Liver (tissue), 7 donors: ENCODE measurements at regions not wholly inside any gene's neighbourhood (a gene's known extent, or its start where the extent isn't known, plus 50 kb on each side); places are given as distances from the start of the nearest gene placed in this dataset.

Experiments used
- DNase-seq: peaks from one replicate; pipeline ENCODE4 v3.0.0-alpha.2; 2017; ENCODE audit warnings: low spot score
- H3K27ac ChIP-seq, 2 donors: one replicate each; pipeline ENCODE4 v1.7.0; 2013; ENCODE audit warnings: inconsistent platforms in 2 of 2, low read length in 2 of 2, control low read depth in 1 of 2, low read depth in 1 of 2, mild to moderate bottlenecking in 1 of 2
- H3K27me3 ChIP-seq, 4 donors: one replicate each; pipeline versions ENCODE4 v1.6.1 to v1.7.0; 2013; ENCODE audit warnings: low read length in 3 of 4, inconsistent platforms in 1 of 4, mild to moderate bottlenecking in 1 of 4, moderate library complexity in 1 of 4; ENCODE audit not compliant: control insufficient read depth in 4 of 4, insufficient read depth in 4 of 4
- H3K36me3 ChIP-seq, 4 donors: one replicate each; pipeline versions ENCODE4 v1.6.1 to v1.7.0; 2013; ENCODE audit warnings: low read length in 3 of 4, mild to moderate bottlenecking in 3 of 4, low read depth in 1 of 4, moderate library complexity in 1 of 4; ENCODE audit not compliant: control insufficient read depth in 4 of 4, insufficient read depth in 3 of 4
- H3K4me1 ChIP-seq, 4 donors: one replicate each; pipeline versions ENCODE4 v1.6.1 to v1.7.0; 2013; ENCODE audit warnings: low read length in 3 of 4, mild to moderate bottlenecking in 3 of 4, moderate library complexity in 1 of 4; ENCODE audit not compliant: control insufficient read depth in 4 of 4, insufficient read depth in 4 of 4
- H3K4me3 ChIP-seq, 3 donors: one replicate each; pipeline versions ENCODE4 v1.6.1 to v1.7.0; 2013; ENCODE audit warnings: low read length in 3 of 3, control low read depth in 1 of 3, low read depth in 1 of 3, mild to moderate bottlenecking in 1 of 3
- H3K9ac ChIP-seq, 2 donors: one replicate each; pipeline ENCODE4 v1.7.0; 2013; ENCODE audit warnings: low read length in 2 of 2, mild to moderate bottlenecking in 2 of 2, moderate library complexity in 2 of 2, control low read depth in 1 of 2, low read depth in 1 of 2
- H3K9me3 ChIP-seq, 4 donors: one replicate each; pipeline versions ENCODE4 v1.6.1 to v1.7.0; 2013; ENCODE audit warnings: low read length in 3 of 4; ENCODE audit not compliant: control insufficient read depth in 4 of 4
- EGR1 ChIP-seq, 2 donors: IDR thresholded peaks; 2 replicates each; pipeline ENCODE4 v1.6.1; 2016 to 2018; ENCODE audit warnings: antibody characterized with exemption in 2 of 2, low read depth in 2 of 2
- FOXA1 ChIP-seq: IDR thresholded peaks from 2 replicates; pipeline ENCODE4 v1.6.1; 2016; ENCODE audit warnings: antibody characterized with exemption
- FOXA2 ChIP-seq: IDR thresholded peaks from 2 replicates; pipeline ENCODE4 v1.6.1; 2016; ENCODE audit warnings: antibody characterized with exemption
- GABPA ChIP-seq, 2 donors: IDR thresholded peaks in 1 of 2; conservative IDR thresholded peaks in 1 of 2; 2 replicates each; pipeline ENCODE4 v1.6.1; 2016; ENCODE audit warnings: antibody characterized with exemption in 2 of 2, mild to moderate bottlenecking in 1 of 2, moderate library complexity in 1 of 2
- HNF4A ChIP-seq, 2 donors: conservative IDR thresholded peaks; 2 replicates each; pipeline ENCODE4 v1.6.1; 2016; ENCODE audit warnings: antibody characterized with exemption in 2 of 2, mild to moderate bottlenecking in 2 of 2
- HNF4G ChIP-seq: IDR thresholded peaks from 2 replicates; pipeline ENCODE4 v1.6.1; 2016; ENCODE audit warnings: antibody characterized with exemption
- JUND ChIP-seq, 2 donors: IDR thresholded peaks; 2 replicates each; pipeline ENCODE4 v1.6.1; 2016; ENCODE audit warnings: antibody characterized with exemption in 2 of 2
- NR2F2 ChIP-seq: IDR thresholded peaks from 2 replicates; pipeline ENCODE4 v1.6.1; 2016; ENCODE audit warnings: antibody characterized with exemption
- RAD21 ChIP-seq, 2 donors: IDR thresholded peaks; 2 replicates each; pipeline ENCODE4 v1.6.1; 2016; ENCODE audit warnings: antibody characterized with exemption in 2 of 2, mild to moderate bottlenecking in 2 of 2
- RXRA ChIP-seq, 2 donors: IDR thresholded peaks; 2 replicates each; pipeline ENCODE4 v1.6.1; 2017 to 2018; ENCODE audit warnings: antibody characterized with exemption in 2 of 2, mild to moderate bottlenecking in 1 of 2
- SP1 ChIP-seq: IDR thresholded peaks from 2 replicates; pipeline ENCODE4 v1.6.1; 2018; ENCODE audit warnings: antibody characterized with exemption, mild to moderate bottlenecking
- TAF1 ChIP-seq: conservative IDR thresholded peaks from 2 replicates; pipeline ENCODE4 v1.6.1; 2016; ENCODE audit warnings: antibody characterized with exemption, mild to moderate bottlenecking
- YY1 ChIP-seq: IDR thresholded peaks from 2 replicates; pipeline ENCODE4 v1.6.1; 2016; ENCODE audit warnings: antibody characterized with exemption, mild to moderate bottlenecking
- TF ChIP-seq, protein P1 (sequence below): IDR thresholded peaks from 2 replicates; pipeline ENCODE4 v1.6.1; 2016; ENCODE audit warnings: antibody characterized with exemption
- TF ChIP-seq, protein P2 (sequence below): IDR thresholded peaks from 2 replicates; pipeline ENCODE4 v1.6.1; 2016; ENCODE audit warnings: antibody characterized with exemption
- TF ChIP-seq, protein P3 (sequence below): fragments of 150-350 bp; IDR thresholded peaks from 2 replicates; pipeline ENCODE4 v1.5.1; 2017; ENCODE audit warnings: improper control_type of control experiment, low read depth, low read length; ENCODE audit not compliant: missing input control
- TF ChIP-seq, protein P4 (sequence below): IDR thresholded peaks from 2 replicates; pipeline ENCODE4 v1.6.1; 2016; ENCODE audit warnings: antibody characterized with exemption
- TF ChIP-seq, protein P5 (sequence below): IDR thresholded peaks from 2 replicates; pipeline ENCODE4 v1.6.1; 2016; ENCODE audit warnings: antibody characterized with exemption, mild to moderate bottlenecking
- donor health status: healthy.
- donor health status: healthy.
- donor health status: healthy.
- donor health status: healthy.

DNA sequence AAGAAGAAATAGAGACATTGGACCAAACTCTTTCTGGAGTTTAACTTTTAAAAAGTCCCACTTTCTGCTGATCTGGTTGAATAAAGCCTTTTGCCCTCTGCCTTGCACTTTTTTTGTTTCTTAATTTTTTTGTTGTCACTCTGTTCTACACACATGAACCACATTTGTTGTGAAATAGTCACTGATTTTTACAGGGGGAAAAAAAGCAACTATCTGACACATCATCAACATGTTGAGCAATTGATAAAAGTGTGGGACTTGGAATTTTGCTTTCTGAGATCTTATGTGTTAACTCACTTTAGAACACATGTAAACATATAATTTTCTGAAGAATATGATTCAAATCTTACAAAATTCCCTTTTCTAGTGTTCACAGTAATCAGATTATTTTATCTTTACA is 414.8 kb upstream of the FIGN start:
- no peaks in the 10 kb centered on the region for H3K36me3 ChIP-seq

DNA sequence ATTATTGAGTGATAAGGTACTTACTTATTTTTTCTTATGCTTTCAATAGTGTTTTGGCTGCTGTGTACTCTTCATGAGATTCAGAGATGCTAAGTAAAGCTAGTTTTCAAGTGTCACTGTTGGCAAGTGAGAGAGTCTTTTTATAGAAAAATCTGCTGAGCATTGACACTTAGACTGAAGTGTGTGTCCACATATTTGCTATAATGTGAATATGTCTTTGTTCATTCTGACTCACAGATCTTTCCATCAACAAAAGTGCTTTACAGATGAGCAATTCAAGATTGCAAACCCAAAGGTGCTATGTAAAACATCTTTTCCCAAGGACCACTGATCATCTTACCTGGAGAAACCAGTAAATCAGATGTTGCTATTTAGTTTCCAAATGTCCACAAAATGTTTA is 410.6 kb upstream of the FIGN start:
- Histone ChIP-seq H3K4me1 (no peaks in the 10 kb centered on the region), H3K9me3 (no peaks in the 10 kb centered on the region), H3K9ac (no peak overlapping the region), H3K27ac (no peak overlapping the region), H3K27me3 (peaks cover 0 to 4% (median 0%) of the 10 kb centered on the region in 4 donors), H3K36me3 (no peaks in the 10 kb centered on the region), H3K4me3 (no peak overlapping the region)
- DNase-seq, result no peak
- TF ChIP-seq RAD21 (IDR thresholded peaks at IDR 0.05) (no peak), TAF1 (no peak), FOXA2 (no peak), EGR1 (IDR thresholded peaks at IDR 0.05; ENCODE audit: low read depth in 2 of 2) (no peak), HNF4A (conservative IDR thresholded peaks at IDR 0.05) (no peak), FOXA1 (no peak), YY1 (no peak), SP1 (no peak), JUND (IDR thresholded peaks at IDR 0.05) (no peak), NR2F2 (no peak), HNF4G (no peak), RXRA (IDR thresholded peaks at IDR 0.05) (no peak), GABPA (IDR thresholded peaks at IDR 0.05 in 1 of 2, conservative IDR thresholded peaks at IDR 0.05 in 1 of 2) (no peak)
- TF ChIP-seq, protein P1, sequence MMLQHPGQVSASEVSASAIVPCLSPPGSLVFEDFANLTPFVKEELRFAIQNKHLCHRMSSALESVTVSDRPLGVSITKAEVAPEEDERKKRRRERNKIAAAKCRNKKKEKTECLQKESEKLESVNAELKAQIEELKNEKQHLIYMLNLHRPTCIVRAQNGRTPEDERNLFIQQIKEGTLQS, result no peak
- TF ChIP-seq, protein P2, sequence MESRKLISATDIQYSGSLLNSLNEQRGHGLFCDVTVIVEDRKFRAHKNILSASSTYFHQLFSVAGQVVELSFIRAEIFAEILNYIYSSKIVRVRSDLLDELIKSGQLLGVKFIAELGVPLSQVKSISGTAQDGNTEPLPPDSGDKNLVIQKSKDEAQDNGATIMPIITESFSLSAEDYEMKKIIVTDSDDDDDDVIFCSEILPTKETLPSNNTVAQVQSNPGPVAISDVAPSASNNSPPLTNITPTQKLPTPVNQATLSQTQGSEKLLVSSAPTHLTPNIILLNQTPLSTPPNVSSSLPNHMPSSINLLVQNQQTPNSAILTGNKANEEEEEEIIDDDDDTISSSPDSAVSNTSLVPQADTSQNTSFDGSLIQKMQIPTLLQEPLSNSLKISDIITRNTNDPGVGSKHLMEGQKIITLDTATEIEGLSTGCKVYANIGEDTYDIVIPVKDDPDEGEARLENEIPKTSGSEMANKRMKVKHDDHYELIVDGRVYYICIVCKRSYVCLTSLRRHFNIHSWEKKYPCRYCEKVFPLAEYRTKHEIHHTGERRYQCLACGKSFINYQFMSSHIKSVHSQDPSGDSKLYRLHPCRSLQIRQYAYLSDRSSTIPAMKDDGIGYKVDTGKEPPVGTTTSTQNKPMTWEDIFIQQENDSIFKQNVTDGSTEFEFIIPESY, result no peak
- TF ChIP-seq, protein P3, sequence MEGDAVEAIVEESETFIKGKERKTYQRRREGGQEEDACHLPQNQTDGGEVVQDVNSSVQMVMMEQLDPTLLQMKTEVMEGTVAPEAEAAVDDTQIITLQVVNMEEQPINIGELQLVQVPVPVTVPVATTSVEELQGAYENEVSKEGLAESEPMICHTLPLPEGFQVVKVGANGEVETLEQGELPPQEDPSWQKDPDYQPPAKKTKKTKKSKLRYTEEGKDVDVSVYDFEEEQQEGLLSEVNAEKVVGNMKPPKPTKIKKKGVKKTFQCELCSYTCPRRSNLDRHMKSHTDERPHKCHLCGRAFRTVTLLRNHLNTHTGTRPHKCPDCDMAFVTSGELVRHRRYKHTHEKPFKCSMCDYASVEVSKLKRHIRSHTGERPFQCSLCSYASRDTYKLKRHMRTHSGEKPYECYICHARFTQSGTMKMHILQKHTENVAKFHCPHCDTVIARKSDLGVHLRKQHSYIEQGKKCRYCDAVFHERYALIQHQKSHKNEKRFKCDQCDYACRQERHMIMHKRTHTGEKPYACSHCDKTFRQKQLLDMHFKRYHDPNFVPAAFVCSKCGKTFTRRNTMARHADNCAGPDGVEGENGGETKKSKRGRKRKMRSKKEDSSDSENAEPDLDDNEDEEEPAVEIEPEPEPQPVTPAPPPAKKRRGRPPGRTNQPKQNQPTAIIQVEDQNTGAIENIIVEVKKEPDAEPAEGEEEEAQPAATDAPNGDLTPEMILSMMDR, result no peak
- TF ChIP-seq, protein P4, sequence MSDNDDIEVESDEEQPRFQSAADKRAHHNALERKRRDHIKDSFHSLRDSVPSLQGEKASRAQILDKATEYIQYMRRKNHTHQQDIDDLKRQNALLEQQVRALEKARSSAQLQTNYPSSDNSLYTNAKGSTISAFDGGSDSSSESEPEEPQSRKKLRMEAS, result no peak
- TF ChIP-seq, protein P5, sequence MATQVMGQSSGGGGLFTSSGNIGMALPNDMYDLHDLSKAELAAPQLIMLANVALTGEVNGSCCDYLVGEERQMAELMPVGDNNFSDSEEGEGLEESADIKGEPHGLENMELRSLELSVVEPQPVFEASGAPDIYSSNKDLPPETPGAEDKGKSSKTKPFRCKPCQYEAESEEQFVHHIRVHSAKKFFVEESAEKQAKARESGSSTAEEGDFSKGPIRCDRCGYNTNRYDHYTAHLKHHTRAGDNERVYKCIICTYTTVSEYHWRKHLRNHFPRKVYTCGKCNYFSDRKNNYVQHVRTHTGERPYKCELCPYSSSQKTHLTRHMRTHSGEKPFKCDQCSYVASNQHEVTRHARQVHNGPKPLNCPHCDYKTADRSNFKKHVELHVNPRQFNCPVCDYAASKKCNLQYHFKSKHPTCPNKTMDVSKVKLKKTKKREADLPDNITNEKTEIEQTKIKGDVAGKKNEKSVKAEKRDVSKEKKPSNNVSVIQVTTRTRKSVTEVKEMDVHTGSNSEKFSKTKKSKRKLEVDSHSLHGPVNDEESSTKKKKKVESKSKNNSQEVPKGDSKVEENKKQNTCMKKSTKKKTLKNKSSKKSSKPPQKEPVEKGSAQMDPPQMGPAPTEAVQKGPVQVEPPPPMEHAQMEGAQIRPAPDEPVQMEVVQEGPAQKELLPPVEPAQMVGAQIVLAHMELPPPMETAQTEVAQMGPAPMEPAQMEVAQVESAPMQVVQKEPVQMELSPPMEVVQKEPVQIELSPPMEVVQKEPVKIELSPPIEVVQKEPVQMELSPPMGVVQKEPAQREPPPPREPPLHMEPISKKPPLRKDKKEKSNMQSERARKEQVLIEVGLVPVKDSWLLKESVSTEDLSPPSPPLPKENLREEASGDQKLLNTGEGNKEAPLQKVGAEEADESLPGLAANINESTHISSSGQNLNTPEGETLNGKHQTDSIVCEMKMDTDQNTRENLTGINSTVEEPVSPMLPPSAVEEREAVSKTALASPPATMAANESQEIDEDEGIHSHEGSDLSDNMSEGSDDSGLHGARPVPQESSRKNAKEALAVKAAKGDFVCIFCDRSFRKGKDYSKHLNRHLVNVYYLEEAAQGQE, result no peak

More for the DNA sequence above, 414.8 kb upstream of the FIGN start:
- TF ChIP-seq FOXA1 (no peak), HNF4A (conservative IDR thresholded peaks at IDR 0.05) (no peak)
- Histone ChIP-seq H3K9ac (no peak overlapping the region), H3K27ac (no peak overlapping the region), H3K9me3 (no peaks in the 10 kb centered on the region), H3K27me3 (peaks cover 0 to 2% (median 0%) of the 10 kb centered on the region in 4 donors), H3K4me3 (no peak overlapping the region), H3K4me1 (no peaks in the 10 kb centered on the region)
- no peak for DNase-seq
